LNCaP clone FGC (cell line): ENCODE measurements at regions not wholly inside any gene's neighbourhood (a gene's known extent, or its start where the extent isn't known, plus 50 kb on each side); places are given as distances from the start of the nearest gene placed in this dataset.

Experiments
- DNase-seq: peaks from one replicate; pipeline ENCODE4 v3.0.0-alpha.2; 2011; ENCODE audit warnings: low read depth
- H3K4me3 ChIP-seq: 2 replicates; pipeline ENCODE4 v1.5.1; 2011; ENCODE audit warnings: mild to moderate bottlenecking, low read depth, low read length, control low read depth
- TF ChIP-seq, protein P1 (sequence below): IDR thresholded peaks from 2 replicates; pipeline ENCODE4 v1.5.1; 2012; ENCODE audit warnings: mild to moderate bottlenecking; ENCODE audit not compliant: control insufficient read depth, insufficient read depth; ENCODE audit errors: extremely low read depth

DNA sequence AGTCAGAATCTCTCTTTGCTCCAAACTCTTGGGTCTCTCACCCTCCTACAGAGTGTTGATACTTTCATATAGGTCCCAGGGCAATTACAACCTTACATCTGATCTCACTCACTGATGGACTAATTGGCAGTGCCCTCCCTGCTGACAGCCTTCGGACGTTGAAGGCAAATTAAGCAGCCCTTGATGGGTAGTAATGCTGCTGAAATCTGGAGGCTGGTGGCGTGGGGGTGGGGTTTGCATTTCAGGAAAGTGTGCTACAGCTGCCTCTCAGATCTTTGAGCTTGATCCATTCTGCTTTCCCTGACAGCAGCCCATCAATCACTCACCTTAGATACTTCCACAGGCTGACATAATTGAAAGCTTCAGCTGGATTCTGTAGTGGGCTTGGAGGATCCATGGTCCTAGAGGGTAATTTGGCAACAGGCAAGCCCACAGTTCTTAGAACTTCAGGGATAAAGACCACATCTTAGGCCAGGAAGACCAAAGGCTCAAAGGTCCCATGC, 349.1 kb upstream of the PODXL start:
- TF ChIP-seq, protein P1, sequence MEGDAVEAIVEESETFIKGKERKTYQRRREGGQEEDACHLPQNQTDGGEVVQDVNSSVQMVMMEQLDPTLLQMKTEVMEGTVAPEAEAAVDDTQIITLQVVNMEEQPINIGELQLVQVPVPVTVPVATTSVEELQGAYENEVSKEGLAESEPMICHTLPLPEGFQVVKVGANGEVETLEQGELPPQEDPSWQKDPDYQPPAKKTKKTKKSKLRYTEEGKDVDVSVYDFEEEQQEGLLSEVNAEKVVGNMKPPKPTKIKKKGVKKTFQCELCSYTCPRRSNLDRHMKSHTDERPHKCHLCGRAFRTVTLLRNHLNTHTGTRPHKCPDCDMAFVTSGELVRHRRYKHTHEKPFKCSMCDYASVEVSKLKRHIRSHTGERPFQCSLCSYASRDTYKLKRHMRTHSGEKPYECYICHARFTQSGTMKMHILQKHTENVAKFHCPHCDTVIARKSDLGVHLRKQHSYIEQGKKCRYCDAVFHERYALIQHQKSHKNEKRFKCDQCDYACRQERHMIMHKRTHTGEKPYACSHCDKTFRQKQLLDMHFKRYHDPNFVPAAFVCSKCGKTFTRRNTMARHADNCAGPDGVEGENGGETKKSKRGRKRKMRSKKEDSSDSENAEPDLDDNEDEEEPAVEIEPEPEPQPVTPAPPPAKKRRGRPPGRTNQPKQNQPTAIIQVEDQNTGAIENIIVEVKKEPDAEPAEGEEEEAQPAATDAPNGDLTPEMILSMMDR: no peak
- no peak for DNase-seq
- no peak overlapping the region for H3K4me3 ChIP-seq

DNA sequence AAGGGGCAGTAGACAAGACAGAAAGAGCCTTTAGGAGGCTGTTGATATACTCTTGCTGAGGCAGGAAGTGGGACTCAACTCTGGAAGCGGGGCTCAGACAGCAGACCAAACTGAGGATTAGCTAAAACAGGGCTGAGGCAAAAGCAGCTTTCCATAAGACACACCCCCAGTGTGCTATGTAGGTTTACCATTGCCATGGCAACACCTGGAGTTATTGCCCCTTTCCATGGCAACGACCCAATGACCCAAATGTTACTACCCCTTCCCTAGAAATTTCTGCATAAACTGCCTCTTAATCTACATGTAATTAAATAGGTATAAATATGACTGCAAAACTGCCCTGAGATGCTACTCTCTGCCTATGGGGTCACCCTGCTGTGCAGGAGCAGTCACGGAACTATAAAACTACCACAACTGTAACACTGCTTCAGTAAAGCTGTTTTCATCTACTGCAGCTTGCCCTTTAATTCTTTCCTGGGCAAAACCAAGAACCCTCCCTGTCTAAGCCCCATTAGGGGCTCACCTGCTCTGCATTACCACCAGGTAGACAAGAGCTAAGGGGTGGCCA, 348.4 kb upstream of the PODXL start:
- no peak for DNase-seq
- H3K4me3 ChIP-seq: no peak overlapping the region
- TF ChIP-seq, protein P1: no peak

DNA sequence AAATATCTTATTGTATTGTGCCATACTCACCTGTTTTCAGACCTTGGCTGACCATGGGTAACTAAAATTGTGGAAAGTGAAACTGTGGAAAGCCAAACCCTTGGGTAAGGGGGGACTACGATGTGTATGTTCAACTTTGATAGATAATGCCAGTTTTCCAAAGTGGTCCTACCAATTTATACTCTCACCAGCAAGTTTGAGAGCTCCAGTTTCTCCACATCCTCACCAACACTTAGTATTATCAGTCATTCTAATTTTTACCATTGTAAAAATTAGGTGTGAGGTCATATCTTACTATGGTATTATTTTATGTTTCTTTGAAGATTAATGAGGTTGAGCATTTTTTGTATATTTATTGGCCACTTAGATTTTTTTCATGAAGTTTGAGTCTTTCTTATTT, 346.9 kb upstream of the PODXL start:
- TF ChIP-seq, protein P1: no peak
- no peak for DNase-seq
- no peak overlapping the region for H3K4me3 ChIP-seq

DNA sequence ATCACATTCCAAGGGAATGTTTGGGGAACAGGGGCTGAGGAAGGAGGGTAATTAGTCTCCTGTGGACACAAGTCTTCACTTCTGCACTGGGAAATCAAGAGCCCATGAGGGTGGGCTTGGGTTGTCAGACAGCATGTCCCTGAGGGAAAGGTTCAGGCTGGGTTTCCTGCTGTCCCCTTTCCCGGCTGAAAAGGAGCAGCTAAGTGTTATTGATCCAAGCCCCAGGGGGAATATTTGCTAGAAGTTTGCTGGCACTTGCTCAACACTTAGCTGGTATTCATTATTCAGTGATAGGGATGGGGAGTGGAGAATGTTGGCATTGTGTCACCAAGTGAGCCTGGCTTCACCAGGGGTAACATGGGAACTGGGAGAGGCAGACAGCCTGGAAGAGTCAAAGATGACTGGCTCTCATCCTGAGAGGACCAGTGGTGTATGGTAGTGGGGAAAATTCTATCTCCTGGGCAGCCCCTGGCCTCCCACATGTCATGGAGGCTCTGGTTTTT, 344.4 kb upstream of the PODXL start:
- TF ChIP-seq, protein P1: no peak
- no peak for DNase-seq
- H3K4me3 ChIP-seq: no peak overlapping the region

DNA sequence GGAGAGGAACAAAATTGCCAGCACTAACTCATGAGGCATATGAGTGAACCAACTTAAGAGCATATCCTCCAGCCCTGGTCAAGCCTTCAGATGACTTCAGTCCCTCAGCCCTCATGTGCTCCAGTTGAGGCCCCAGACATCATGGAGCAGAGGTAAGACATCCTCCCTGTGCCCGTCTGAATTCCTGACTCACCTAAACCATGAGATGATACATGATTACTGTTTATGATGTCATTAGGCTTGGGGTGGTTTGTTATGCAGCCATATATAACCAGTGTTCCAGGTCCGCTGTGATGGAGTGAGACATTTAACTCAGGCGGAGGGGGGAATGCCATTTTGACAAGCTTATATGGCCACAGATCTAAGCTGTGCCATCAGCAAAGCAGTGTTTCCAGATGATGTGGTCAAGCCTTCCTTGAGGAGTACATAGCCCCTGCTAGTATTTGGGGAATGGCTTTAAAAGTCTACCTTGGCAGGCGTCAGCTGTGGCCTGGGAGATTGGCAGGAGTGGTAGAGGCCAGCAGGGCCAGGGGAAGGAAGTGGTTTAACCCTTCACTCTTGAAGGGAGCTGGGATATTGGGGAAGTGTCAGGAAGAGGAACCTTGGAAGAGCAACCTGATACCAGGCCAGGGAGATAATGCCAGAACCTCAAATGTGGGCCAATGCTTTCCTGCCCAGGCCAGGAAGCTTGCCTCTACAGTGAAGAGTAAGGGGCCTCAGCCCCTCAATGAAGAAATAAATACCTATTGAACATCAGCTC, 343.0 kb upstream of the PODXL start:
- TF ChIP-seq, protein P1: no peak
- H3K4me3 ChIP-seq: no peak overlapping the region
- no peak for DNase-seq

DNA sequence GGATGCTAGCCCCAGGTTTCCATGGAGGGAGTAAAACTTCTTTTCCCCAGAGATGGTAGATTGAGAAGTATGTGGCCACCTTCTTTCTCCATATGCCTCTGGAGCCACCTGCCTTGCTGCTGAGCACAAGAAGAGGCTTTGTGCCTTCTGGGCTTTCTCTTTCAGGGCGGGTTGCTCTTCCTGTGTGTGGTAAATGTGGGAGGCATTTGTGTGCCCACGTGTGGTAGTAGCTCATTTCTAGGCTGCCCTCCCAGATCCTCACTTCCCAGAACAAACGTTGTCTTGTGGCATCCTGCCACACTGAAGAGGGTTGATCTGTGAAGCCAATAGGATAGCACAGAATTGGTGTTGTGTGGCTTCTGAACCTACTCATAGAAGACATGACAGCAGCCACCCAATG, 342.0 kb upstream of the PODXL start:
- TF ChIP-seq, protein P1: no peak
- DNase-seq: no peak
- no peak overlapping the region for H3K4me3 ChIP-seq
